ENCODE measurements at regions not wholly inside any gene's neighbourhood (a gene's known extent, or its start where the extent isn't known, plus 50 kb on each side); places are given as distances from the start of the nearest gene placed in this dataset.

GRCh38 chr20:40838509-40838908 is 149.5 kb upstream of the MAFB start:
- TF ChIP-seq POLR2A (IDR thresholded peaks at IDR 0.05): no peak
- no peak for TF ChIP-seq CTCF (IDR thresholded peaks at IDR 0.05)

All from testis (tissue), 2 donors.